WI38 (cell line): ENCODE measurements at regions not wholly inside any gene's neighbourhood (a gene's known extent, or its start where the extent isn't known, plus 50 kb on each side); places are given as distances from the start of the nearest gene placed in this dataset.
A peak's percentile ranks its signal among the peaks of the same experiment; 100 is the strongest.

Experiments used
- H3K4me3 ChIP-seq: 2 replicates; pipeline ENCODE4 v1.5.1; 2011; ENCODE audit warnings: low read depth, mild to moderate bottlenecking, control low read depth, low read length
- TF ChIP-seq, protein P1 (sequence below): IDR thresholded peaks from 2 replicates; pipeline ENCODE4 v1.5.1; 2012; ENCODE audit warnings: low read depth, mild to moderate bottlenecking, control low read depth, low read length

DNA sequence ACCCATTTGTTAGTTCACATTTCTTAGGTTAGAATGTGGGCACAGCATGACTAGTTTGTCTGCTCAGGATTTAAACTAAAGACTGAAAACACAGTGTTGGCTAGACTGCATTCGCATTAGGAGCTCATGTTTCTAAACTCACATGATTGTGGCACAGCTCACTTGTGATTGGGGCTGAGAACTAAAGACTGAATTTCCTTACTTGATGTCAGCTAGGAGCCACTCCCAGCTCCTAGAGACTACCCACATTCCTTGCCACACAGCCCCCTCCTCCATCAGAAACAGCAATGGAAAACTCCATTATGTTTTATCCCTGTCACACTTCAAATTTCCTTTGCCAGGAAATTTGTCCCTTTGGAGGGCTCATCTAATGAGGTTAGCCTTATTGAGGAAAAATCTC lies 170.2 kb upstream of the NUDT6 start:
- TF ChIP-seq, protein P1, sequence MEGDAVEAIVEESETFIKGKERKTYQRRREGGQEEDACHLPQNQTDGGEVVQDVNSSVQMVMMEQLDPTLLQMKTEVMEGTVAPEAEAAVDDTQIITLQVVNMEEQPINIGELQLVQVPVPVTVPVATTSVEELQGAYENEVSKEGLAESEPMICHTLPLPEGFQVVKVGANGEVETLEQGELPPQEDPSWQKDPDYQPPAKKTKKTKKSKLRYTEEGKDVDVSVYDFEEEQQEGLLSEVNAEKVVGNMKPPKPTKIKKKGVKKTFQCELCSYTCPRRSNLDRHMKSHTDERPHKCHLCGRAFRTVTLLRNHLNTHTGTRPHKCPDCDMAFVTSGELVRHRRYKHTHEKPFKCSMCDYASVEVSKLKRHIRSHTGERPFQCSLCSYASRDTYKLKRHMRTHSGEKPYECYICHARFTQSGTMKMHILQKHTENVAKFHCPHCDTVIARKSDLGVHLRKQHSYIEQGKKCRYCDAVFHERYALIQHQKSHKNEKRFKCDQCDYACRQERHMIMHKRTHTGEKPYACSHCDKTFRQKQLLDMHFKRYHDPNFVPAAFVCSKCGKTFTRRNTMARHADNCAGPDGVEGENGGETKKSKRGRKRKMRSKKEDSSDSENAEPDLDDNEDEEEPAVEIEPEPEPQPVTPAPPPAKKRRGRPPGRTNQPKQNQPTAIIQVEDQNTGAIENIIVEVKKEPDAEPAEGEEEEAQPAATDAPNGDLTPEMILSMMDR = no peak

DNA sequence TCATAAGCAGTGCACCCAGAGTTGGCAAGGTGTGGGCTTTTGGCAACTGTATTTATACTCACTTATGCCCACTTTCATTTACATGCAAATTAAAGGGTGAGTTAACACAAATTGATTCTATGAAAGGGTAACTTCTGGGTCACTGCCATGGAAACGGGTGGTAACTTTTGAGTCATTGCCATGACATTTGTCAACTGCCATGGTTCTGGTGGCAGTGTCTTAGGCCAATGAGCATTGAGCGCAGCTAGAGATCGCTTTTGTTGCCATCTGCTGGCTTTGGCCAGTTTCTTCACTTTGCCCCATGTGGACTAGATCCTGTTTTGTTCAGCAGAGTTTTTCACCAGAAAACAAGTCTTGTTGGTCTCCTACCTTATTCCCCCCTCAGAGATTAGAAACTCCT lies 170.8 kb upstream of the NUDT6 start:
- TF ChIP-seq, protein P1 = no peak
- no peak overlapping the region for H3K4me3 ChIP-seq

More for the DNA sequence above, 170.2 kb upstream of the NUDT6 start:
- H3K4me3 ChIP-seq = no peak overlapping the region

DNA sequence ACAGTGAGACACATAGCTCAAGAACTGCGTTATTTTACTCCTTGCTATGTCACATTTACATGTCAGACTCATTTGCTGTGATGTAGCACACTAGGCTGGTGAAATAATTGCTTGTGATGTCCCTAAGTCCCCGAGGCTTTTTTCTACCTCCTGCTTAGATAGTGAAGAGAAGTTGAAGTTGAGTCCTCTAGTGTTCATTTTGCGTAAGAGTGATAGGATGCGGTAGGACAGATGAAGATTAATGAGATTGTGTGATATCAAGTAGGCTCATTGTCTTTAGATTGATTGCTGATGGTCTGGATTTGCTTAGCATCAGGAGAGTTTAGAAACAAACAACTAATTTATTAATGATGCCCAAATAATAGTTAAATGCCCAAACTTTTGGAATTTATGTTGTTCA lies 173.6 kb upstream of the NUDT6 start:
- TF ChIP-seq, protein P1 = no peak
- H3K4me3 ChIP-seq = no peak overlapping the region

DNA sequence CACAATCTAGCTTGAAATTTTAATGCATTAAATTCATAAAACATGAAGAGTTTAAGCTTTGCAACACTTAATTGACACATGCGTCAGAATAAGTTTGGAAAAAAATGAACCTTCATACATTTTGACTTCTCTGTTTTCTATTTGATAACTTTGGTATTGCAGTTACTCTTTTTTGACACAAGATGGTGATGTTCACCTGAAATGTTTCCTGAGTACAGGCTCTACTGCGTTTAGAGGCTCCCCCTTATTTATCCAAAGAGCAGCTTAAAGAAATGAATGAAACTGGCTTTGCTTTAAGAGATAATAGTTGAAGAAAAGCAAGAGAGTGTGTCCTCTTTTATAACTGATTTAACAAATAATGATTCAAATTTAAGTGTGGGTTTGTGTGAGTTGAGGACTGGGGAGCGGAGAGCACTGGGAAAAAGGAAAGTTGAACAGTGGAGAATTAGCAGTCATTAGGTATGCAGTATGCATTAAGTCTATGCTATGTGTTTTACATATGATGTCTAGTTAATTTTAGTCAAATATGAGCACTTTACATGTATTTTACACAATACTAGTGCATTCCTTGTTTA lies 180.6 kb upstream of the NUDT6 start:
- TF ChIP-seq, protein P1 = peak; percentile 41; the same call in 1 of the 2 replicates

DNA sequence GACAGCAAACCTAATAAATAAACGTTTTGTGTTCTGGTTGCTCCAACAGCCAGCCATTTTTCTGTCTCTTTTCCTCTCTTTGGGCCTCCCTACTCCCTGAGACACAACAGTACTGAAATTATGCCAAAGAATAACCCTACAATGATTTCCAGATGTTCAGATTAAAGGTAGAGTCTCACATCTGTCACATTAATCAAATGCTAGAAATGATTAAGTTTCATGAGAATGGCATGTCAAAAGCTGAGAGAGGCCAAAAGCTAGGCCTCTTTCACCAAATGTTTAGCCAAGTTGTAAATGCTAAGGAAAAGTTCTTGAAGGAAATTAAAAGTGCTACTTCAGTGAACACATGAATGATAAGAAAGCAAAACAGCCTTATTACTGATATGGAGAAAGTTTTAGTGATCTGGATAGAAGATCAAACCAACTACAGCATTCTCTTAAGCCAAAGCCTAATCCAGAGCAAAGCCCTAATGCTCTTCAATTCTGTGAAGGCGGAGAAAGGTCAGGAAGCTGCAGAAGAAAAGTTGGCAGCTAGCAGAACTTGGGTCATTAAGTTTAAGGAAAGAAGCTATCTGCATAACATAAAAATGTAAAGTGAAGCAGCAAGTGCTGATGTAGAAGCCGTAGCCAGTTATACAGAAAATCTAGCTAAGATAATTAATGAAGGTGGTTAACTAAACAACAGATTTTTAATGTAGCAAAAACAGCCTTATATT lies 182.1 kb upstream of the NUDT6 start:
- no peak overlapping the region for H3K4me3 ChIP-seq
- TF ChIP-seq, protein P1 = no peak

More for the DNA sequence above, 180.6 kb upstream of the NUDT6 start:
- no peak overlapping the region for H3K4me3 ChIP-seq

DNA sequence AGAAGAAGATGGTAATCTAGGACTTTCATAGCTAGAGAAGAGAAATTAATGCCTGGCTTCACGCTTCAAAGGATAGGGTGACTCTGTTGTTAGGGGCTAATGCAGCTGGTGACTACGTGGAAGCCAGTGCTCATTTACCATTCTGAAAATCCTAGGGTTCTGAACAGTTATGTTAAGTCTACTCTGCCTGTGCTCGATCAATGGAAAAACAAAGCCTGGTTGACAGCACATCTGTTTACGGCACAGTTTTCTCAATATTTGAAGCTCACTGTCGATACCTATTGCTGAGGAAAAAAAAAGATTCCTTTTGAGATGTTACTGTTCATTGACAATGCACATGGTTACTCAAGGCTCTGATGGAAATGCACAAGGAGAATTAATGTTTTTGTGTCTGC lies 182.6 kb upstream of the NUDT6 start:
- no peak overlapping the region for H3K4me3 ChIP-seq
- TF ChIP-seq, protein P1 = no peak

DNA sequence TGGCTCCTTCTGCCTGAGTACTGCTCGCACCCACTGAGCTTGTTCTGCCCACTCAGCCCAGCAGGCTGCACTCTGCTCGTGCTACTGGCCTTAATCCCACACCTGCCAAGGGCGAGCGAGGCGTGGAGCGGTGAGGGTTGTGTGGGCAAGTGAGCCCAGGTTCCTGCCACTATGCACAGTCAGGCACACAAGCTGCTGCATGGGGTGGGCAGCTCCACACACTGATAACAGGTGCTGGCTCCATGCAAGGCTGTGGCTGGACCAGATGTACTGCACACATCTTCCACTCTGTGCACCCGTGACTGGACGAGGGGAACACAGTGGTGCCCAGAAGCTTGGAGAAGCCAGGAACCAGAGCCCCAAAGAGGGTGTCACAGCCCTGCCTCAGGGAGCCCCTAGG lies 184.3 kb upstream of the NUDT6 start:
- TF ChIP-seq, protein P1 = no peak
- H3K4me3 ChIP-seq = no peak overlapping the region
